Hematopoietic multipotent progenitor cell treated with erythropoietin and hydrocortisone succinate and interleukin-3 and kit ligand, for 15 days (in vitro differentiated cells): ENCODE measurements at regions not wholly inside any gene's neighbourhood (a gene's known extent, or its start where the extent isn't known, plus 50 kb on each side); places are given as distances from the start of the nearest gene placed in this dataset.

Source experiments
- DNase-seq: peaks from one replicate; pipeline ENCODE4 v3.0.0-alpha.2; 2015; ENCODE audit warnings: low spot score

DNA sequence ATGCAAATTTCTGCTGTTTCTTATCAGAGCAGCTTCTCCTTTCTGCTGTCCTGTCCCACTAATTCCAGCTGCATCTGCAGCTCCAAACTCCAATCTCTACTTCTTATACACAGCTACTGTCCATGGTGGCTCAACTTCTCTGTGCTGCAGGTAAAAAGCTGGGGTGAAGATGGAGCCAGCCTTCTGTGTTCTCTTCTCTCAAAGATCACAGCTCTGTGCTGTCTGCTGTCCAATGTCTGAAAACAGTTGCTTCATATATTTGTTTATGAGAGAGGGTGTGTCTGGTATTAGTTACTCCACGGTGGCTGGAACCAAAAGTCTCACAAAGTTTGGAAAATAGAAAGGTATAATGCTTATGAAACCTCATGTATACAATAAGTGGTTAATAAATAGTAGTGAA lies 445.8 kb upstream of the TBX3 start:
- DNase-seq, result no peak

DNA sequence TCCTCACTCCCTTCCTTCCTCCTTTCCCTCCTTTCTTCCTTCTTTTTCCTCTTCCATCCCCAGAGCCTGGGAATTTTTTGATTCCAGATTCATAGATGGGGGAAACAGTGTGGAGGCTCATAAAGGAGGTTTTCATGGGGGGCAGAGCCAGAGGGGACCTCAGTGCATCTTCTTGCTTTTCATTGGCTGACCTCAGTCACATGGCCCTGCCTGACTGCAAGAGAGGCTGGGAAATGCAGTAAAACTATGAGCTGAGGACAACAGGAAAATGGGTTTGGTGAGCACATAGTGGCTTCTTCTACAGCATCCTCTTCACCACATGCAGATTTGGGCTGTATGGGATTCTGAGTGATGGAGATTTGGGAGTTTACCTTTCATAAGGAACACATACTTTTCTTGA lies 437.1 kb upstream of the TBX3 start:
- no peak for DNase-seq

- no peak for DNase-seq
These were observed 434.3 kb upstream of the TBX3 start for GRCh38 chr12:115118177-115118724.

DNA sequence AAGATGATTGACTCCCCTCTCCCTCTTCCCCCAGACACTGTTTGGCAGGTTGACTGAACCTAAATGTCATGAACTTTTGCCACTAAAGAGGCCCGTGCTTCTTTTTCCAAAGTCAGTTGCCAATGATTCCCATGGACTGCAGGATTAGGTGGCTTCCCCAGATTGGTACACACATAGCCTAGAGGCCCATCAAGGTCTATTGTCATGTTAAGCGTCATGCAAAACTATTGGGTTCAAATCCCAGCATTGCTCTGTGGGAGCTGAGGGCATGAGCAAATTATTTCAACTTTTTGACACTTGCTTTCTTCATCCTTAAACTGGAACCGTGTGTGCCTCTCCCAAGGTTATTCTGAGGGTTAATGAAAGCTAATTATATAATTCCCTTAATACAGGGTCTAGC lies 430.2 kb upstream of the TBX3 start:
- no peak for DNase-seq

DNA sequence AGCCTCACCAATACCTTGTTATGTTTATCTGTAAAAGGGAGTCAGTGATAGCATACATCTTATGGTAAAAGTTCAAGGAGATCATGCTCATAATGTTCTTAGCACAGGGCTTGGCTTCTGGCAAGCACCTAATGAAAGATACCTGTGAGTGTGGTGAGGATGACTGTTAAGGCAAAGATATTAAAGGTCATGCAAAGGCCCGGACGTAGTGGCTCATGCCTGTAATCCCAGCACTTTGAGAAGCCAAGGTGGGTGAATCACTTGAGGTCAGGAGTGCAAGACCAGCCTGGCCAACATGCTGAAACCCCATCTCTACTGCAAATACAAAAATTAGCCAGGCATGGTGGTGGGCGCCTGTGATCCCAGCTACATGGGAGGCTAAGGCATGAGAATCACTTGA lies 425.9 kb upstream of the TBX3 start:
- no peak for DNase-seq

GRCh38 chr12:115108129-115109100 lies 424.4 kb upstream of the TBX3 start:
- DNase-seq, result no peak

DNA sequence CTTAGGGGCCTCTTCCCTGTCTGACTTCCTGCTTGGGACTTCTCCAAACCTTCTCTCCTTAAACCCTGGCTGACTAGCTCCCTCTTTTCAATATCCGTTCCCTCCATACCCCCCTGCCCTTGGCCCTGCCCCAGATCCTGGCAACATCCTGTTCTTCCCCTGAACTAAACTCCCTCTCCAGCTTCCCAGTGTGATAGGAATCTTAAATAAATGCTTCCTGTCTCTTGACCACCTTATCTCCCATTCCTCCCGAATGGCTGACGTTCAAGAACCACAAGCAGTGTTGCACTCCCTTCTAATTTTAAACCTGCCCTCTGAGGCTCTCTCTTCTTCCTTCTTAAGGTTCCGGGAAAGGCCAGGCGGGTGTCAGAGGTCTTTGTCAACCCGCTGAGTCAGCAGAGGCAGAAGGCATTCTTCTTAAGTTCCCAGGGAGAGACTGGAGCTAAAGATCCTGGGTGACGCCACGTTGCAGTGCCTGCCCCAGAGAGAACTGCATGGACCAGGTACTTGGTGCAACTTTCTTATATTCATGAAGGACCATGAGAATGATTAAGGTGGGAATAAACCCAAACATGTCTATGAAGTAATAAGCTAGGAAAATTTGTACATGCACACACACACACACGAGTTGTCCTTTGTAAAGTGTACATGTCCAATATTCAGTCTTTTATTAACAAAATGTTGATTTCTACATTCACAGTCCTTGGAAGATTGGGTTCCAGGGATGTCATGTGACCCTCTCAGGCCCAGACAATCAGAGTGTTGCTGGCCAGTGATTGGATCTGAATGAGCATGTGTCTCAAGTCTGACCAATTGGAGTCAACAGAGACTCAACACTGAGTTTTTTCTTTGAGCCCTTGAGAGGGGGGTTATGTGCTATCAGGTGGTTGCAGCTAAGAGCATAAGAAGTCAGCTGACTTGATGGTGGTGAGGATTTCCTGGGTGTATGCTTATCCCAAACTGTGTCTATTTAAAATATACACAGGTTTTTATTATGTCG lies 420.2 kb upstream of the TBX3 start:
- no peak for DNase-seq

DNA sequence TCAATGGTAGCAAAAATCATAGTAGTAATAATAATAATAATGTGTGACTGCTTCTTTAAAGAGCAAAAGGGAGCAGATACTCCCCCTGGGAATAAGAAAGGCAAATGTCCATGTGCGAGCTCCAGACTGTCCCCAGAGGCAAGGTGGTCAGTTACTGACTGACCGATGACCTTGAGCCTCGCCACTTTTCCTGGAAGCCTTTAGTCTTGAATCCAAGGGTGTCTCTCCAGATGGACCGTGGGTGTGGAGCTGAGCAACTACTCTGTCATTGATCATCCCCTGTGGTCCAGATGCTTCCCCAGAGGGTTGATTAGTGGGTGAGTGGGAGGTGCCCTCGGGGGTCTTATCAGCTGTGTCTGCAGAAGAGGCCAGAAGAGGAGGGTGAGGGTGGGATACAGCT lies 418.5 kb upstream of the TBX3 start:
- DNase-seq, result no peak

GRCh38 chr12:115101520-115101919 lies 417.5 kb upstream of the TBX3 start:
- no peak for DNase-seq

DNA sequence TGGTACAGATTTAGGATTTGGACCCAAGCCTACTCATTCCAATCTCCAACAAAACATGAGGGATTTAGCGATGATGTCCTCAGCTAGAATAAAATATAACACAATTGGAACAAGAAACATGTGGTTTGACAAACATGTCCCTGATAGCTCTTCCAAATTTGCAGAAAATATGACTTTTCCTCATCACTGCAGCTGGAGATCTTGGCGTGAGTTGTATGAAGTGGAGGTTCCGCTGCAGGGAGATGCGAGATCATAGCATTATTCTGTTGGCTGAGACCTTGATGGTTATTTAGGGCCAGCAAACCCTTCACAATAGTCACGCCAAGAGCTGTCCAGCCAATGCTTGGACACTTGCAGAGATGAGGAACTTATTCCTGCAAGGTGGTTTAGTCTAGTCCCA lies 413.4 kb upstream of the TBX3 start:
- no peak for DNase-seq

DNA sequence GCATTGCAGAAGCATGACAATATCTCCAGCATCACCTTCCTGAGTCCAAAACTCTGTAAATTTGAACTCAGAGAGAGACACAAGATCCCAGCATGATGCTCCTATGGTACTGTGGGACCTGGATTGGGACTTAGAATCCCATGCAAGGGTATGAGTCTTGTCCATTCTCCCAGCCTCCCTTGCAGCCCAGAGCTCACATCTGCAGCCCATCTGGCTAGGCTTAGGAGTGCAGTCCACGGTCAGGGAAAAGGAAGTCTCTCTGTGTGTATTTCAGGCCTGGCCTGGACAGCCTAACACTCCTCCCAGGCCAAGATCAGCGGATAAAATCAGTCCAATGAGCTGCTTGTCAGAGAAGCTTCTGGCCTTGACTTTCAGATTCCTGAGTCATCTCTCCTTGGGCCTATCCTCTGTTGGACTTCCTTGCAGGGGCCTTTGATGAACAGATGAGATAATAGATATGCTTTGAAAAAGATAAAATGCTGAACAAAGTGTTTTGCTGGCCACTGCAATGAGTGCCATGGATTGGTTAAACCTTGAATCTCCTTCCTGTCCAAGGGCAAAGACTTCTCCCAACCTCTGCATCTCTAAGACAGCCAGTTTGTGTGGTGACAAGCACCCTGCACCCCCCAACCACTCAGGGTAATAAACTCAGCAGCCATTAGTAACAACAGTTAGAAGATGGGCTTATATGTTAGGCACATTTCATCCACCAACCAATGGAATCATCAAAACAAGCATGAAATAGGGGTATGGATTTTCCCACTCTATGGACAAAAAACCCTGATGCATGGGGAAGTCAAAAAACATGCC lies 412.8 kb upstream of the TBX3 start:
- no peak for DNase-seq

DNA sequence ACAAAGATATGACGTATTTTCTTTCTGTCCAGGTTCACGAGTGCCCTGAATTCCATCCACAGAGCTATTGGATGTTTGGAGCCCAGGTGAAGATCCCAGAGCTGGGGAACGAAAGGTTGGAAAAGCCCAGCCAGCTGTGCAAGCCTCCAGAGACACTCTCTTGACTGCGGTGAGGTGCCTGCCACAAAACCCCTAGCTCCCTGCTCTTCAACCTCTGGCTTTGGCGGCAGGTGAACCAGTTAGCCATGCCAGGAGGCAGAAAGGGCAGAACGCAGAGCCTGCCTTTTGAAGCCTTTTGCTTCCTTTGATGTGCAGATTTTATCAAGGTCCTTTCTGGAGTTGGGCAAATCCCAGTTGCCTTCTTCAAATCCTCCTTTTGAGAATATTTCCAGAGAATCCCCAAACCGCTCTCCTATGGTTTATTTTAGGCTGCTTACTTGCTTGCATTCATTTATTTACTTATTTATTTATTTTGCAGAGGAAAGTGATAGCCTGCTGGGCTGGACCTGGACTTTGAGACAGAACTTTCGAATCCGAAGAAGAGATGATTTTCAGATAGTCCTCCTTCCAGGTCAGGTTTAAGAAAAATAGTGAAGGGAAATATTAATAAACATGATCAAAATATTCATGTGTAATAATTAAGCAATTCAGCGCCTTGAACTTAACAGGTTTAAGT lies 411.2 kb upstream of the TBX3 start:
- no peak for DNase-seq

DNA sequence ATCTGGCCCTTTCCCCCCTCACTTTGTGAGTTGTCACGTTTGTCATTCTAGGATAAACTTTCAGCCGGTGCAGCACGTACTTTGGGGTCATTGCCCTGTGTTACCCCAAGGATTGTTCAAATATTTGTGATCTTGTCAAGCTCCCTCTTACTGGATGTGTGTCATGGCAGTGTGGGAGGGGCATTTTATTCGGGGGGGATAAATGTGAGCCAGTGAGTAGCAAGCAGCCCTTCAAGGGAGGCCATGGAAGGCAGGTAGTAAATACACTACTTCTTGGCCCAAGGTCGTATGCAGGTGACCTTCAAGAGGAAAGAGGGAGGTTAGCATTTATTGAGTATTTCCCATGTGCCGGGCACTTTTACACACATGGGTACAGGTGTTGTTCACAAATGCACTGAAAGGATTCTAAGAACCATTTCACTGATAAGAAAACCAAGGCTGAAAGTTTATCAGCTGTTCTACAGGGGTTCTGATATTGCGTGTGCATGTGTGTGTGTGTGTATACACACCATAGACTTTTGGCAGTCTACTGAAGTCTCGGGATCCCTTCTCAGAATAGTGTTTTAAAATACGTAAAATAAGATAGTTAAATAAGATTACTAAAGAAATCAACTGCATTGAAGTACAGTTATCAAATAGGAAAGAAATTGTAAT lies 410.3 kb upstream of the TBX3 start:
- no peak for DNase-seq

DNA sequence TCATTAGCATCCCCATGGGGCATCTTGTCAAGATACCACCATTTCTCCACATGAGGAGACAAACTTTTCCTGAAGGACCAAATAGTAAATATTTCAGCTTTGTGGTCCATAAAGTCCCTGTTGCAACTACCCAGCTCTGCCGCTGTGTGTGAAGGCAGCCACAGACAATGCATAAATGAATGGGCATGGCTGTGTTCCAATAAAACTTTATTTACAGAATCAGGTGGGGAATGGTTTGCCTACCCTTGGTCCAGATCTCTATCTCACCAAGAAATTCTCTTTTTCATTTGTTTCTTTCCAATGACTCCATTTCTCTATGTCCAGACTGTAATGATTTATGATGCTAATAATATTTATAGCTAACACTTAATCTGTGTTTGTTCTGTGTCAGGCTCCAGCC lies 409.3 kb upstream of the TBX3 start:
- DNase-seq, result no peak

GRCh38 chr12:115090783-115091182 lies 406.8 kb upstream of the TBX3 start:
- no peak for DNase-seq

- DNase-seq, result no peak
These were observed 405.2 kb upstream of the TBX3 start for GRCh38 chr12:115088995-115089841.

DNA sequence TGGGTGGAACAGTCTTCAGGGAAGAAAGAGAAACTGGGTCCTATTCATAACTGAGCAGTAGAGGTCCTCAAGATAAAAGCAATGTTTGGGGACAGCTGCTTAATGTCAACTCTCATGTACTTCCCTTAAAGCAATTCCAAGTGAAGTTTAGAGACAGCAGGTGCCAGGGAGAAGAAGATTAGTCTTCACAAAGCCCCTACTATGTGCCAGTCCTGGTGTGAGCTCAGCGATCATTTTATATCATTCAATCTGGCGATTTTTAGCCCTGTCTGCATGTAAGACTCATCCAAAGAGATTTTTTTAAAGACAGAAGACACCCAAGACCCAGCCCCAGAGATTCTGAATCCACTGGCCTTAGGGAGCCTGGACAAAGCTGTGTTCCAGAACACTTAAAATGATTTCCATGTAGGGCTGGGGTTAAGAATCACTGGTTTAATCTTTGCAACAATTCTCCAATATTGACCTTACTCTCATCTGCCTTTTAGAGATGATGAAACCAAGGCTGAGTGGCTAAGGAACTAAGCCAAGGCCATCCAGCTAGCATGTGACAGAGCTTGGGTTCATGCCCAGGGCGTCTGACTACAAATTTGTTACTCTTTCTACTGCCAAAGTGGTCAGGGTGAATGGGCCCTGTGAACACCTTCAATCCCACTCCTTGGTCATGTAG lies 404.5 kb upstream of the TBX3 start:
- no peak for DNase-seq

- no peak for DNase-seq
These were observed 401.6 kb upstream of the TBX3 start for GRCh38 chr12:115085594-115085993.

- no peak for DNase-seq
These were observed 395.8 kb upstream of the TBX3 start for GRCh38 chr12:115079760-115080159.
